CD8-positive, alpha-beta memory T cell (primary cell): ENCODE measurements at regions not wholly inside any gene's neighbourhood (a gene's known extent, or its start where the extent isn't known, plus 50 kb on each side); places are given as distances from the start of the nearest gene placed in this dataset.
"Not testable (repeated sequence)": the region's sequence is repeated elsewhere in the genome, so short reads cannot be mapped to it uniquely, and the experiment has no call there.

Experiments
- CTCF ChIA-PET: fragments of 350-600 bp; sonication (Branson Sonifier 250); formaldehyde crosslinking; loops from one replicate; lab custom pipeline; 2021; ENCODE audit warnings: antibody characterized with exemption; lab: Charles Lee
- POLR2A ChIA-PET: fragments of 350-600 bp; sonication (Branson Sonifier 250); formaldehyde crosslinking; loops from one replicate; lab custom pipeline; 2021; ENCODE audit warnings: antibody characterized with exemption; lab: Charles Lee
- DNase-seq, 5 donors: peaks; one replicate each; pipeline versions ENCODE4 v3.0.0 to v3.0.0-alpha.2; 2020 to 2022; ENCODE audit warnings: mixed read lengths in 1 of 5
- H3K27ac ChIP-seq: one replicate; pipeline ENCODE4 v1.7.0; 2013; ENCODE audit warnings: low read depth, mild to moderate bottlenecking, low read length, moderate library complexity
- H3K27me3 ChIP-seq: 2 replicates; pipeline ENCODE4 v1.7.0; 2013; ENCODE audit warnings: low read length, mild to moderate bottlenecking; ENCODE audit not compliant: insufficient read depth, poor library complexity, severe bottlenecking
- H3K36me3 ChIP-seq: 2 replicates; pipeline ENCODE4 v1.7.0; 2013; ENCODE audit warnings: mild to moderate bottlenecking, low read length, moderate library complexity; ENCODE audit not compliant: insufficient read depth
- H3K4me1 ChIP-seq: 2 replicates; pipeline ENCODE4 v1.7.0; 2013; ENCODE audit warnings: mild to moderate bottlenecking, low read length, moderate library complexity; ENCODE audit not compliant: insufficient read depth
- H3K4me3 ChIP-seq: 2 replicates; pipeline ENCODE4 v1.7.0; 2013; ENCODE audit warnings: mild to moderate bottlenecking, low read length
- H3K9me3 ChIP-seq: 2 replicates; pipeline ENCODE4 v1.7.0; 2013; ENCODE audit warnings: mild to moderate bottlenecking, low read length
- H3K27ac Mint-ChIP-seq, 8 donors: one replicate each; pipeline ENCODE4 v1.8.0; 2020 to 2021; ENCODE audit warnings: mixed read lengths in 8 of 8, mild to moderate bottlenecking in 6 of 8, inconsistent platforms in 3 of 8, moderate library complexity in 3 of 8
- H3K27me3 Mint-ChIP-seq, 2 donors: one replicate each; pipeline ENCODE4 v1.8.0; 2020 to 2021; ENCODE audit warnings: mixed read lengths in 2 of 2, mild to moderate bottlenecking in 1 of 2, moderate library complexity in 1 of 2
- H3K36me3 Mint-ChIP-seq, 3 donors: one replicate each; pipeline ENCODE4 v1.8.0; 2020 to 2021; ENCODE audit warnings: mixed read lengths in 3 of 3, inconsistent platforms in 1 of 3, mild to moderate bottlenecking in 1 of 3
- H3K4me1 Mint-ChIP-seq, 3 donors: one replicate each; pipeline ENCODE4 v1.8.0; 2020 to 2021; ENCODE audit warnings: mixed read lengths in 3 of 3, inconsistent platforms in 1 of 3, mild to moderate bottlenecking in 1 of 3
- H3K4me3 Mint-ChIP-seq, 7 donors: one replicate each; pipeline ENCODE4 v1.8.0; 2020 to 2021; ENCODE audit warnings: mixed read lengths in 7 of 7, mild to moderate bottlenecking in 6 of 7, moderate library complexity in 4 of 7, inconsistent platforms in 2 of 7
- H3K9me3 Mint-ChIP-seq, 5 donors: one replicate each; pipeline ENCODE4 v1.8.0; 2020 to 2022; ENCODE audit warnings: mixed read lengths in 5 of 5, mild to moderate bottlenecking in 3 of 5, moderate library complexity in 2 of 5, inconsistent platforms in 1 of 5

DNA sequence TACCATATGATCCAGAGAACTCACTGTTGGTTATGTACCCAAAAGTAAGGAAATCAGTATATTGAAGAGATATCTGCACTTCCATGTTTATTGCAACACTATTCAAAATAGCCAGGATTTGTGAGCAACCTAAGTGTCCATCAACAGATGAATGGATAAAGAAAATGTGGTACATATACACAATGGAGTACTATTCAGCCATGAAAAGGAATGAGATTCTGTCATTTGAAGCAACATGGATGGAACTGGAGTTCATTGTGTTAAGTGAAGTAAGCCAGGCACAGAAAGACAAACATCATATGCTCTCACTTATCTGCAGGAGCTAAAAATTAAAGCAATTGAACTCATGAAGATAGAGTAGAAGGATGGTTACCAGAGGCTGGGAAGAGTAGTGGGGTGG is 510.5 kb downstream of the KLHL13 start:
- H3K4me3 ChIP-seq, H3K36me3 ChIP-seq, DNase-seq, H3K27ac Mint-ChIP-seq, H3K27me3 ChIP-seq, H3K36me3 Mint-ChIP-seq, H3K4me3 Mint-ChIP-seq, POLR2A ChIA-PET, H3K27ac ChIP-seq, H3K4me1 ChIP-seq, H3K4me1 Mint-ChIP-seq, CTCF ChIA-PET, H3K27me3 Mint-ChIP-seq, H3K9me3 ChIP-seq: not testable (repeated sequence)
- H3K9me3 Mint-ChIP-seq, result peaks cover 0 to 16% (median 12%) of the 10 kb centered on the region in 5 donors

DNA sequence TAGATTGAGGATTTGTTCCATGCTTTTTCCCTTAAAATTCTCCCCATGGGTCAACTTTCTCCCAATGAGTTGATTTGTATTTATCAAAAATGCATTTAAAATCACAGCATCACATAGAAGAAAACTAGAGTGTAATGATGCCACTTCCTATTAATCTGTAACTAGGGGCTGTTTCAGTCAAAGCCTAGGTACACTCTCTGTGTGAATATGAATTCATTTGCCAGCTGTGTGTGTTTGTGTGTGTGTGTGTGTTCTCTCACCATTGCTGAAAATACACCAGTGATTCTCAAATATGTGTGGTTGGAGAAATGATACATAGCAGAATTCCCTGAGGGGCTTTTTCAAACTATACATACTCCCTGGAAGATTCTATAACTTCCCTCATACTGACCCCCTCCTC is 546.5 kb downstream of the KLHL13 start:
- CTCF ChIA-PET, result no interaction called here
- Histone ChIP-seq H3K4me1 (no peaks in the 10 kb centered on the region), H3K36me3 (no peaks in the 10 kb centered on the region), H3K9me3 (no peaks in the 10 kb centered on the region), H3K27me3 (no peaks in the 10 kb centered on the region), H3K4me3 (no peak overlapping the region), H3K27ac (no peak overlapping the region)
- peaks cover 0 to under 1% of the 10 kb centered on the region in 2 donors for H3K27me3 Mint-ChIP-seq
- H3K4me3 Mint-ChIP-seq, result no peak overlapping the region
- H3K36me3 Mint-ChIP-seq, result no peaks in the 10 kb centered on the region
- POLR2A ChIA-PET, result no interaction called here
- no peaks in the 10 kb centered on the region for H3K4me1 Mint-ChIP-seq
- H3K27ac Mint-ChIP-seq, result no peak overlapping the region
- peaks cover 4 to 18% (median 14%) of the 10 kb centered on the region in 5 donors for H3K9me3 Mint-ChIP-seq
- DNase-seq, result no peak

DNA sequence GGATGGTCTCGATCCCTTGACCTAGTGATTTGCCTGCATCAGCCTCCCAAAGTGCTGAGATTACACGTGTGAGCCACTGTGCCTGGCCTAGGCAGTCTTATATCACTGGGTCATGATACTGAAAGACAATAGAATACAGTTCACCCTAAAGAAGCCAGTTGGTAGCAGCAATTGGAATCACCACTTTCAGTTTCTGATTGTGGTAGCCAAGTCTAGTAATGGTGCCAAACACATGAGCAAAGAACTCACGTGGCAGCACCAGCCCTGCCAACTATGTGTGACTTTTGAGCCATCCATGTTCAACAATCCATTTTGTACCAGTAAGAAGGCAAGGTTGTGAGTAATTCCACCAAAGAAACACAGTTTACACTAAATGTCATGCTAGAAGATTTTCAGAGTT is 548.4 kb downstream of the KLHL13 start:
- no peaks in the 10 kb centered on the region for H3K36me3 ChIP-seq
- H3K4me3 ChIP-seq, result no peak overlapping the region
- no peak overlapping the region for H3K27ac ChIP-seq
- no peaks in the 10 kb centered on the region for H3K27me3 ChIP-seq
- Mint-ChIP-seq H3K27me3 (no peaks in the 10 kb centered on the region), H3K27ac (no peak overlapping the region), H3K9me3 (peaks cover 8 to 25% (median 21%) of the 10 kb centered on the region in 5 donors), H3K4me1 (no peaks in the 10 kb centered on the region), H3K4me3 (no peak overlapping the region), H3K36me3 (no peaks in the 10 kb centered on the region)
- no peaks in the 10 kb centered on the region for H3K9me3 ChIP-seq
- ChIA-PET CTCF (no interaction called here), POLR2A (no interaction called here)
- no peaks in the 10 kb centered on the region for H3K4me1 ChIP-seq
- no peak for DNase-seq

DNA sequence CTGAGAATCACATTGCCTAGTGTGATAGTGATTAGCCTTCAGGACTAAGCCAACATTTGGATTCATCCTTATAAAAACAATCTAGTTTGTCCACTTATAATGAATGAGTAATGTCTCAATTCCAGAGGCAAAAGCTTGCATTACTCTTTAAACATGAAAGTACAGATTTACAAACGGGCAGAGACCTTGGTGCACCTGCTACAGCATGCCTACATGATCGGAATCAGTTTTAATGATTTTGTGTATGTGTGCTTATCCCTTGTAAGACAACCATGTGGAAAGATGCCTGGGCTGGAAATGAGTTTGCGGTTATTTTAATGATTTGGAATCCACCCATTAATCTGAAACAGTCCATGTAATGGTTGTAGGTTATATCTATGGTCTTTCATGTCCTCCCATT is 572.7 kb downstream of the KLHL13 start:
- Mint-ChIP-seq H3K4me1 (no peaks in the 10 kb centered on the region), H3K4me3 (no peak overlapping the region), H3K27ac (no peak overlapping the region), H3K9me3 (peaks cover 2 to 9% (median 3%) of the 10 kb centered on the region in 5 donors), H3K27me3 (peaks cover 0 to 4% of the 10 kb centered on the region in 2 donors), H3K36me3 (no peaks in the 10 kb centered on the region)
- Histone ChIP-seq H3K27ac (no peak overlapping the region), H3K4me3 (no peak overlapping the region), H3K9me3 (no peaks in the 10 kb centered on the region), H3K4me1 (no peaks in the 10 kb centered on the region), H3K36me3 (no peaks in the 10 kb centered on the region), H3K27me3 (no peaks in the 10 kb centered on the region)
- POLR2A ChIA-PET, result no interaction called here
- DNase-seq, result no peak
- CTCF ChIA-PET, result no interaction called here

DNA sequence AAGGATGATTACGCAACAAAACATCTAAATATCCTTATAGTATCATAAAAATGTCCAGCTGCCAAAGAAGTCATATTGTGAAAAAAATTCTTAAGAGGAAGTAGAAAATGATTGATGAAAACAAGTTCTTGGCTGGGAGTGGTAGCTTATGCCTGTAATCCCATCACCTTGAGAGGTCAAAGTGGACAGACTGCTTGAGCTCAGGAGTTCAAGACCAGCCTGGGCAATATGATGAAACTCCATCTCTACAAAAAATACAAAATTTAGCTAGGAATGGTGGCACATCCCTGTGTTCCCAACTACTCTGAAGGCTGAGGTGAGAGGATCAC is 577.6 kb downstream of the KLHL13 start:
- H3K4me1 Mint-ChIP-seq, result no peaks in the 10 kb centered on the region
- H3K36me3 Mint-ChIP-seq, result no peaks in the 10 kb centered on the region
- H3K9me3 ChIP-seq, result no peaks in the 10 kb centered on the region
- DNase-seq, result no peak
- ChIA-PET POLR2A (no interaction called here), CTCF (no interaction called here)
- no peaks in the 10 kb centered on the region for H3K36me3 ChIP-seq
- peaks cover 0 to 6% (median 2%) of the 10 kb centered on the region in 5 donors for H3K9me3 Mint-ChIP-seq
- no peak overlapping the region for H3K27ac ChIP-seq
- H3K27me3 ChIP-seq, result no peaks in the 10 kb centered on the region
- H3K4me3 ChIP-seq, result no peak overlapping the region
- no peak overlapping the region for H3K4me3 Mint-ChIP-seq
- peaks cover 0 to 2% of the 10 kb centered on the region in 2 donors for H3K27me3 Mint-ChIP-seq
- H3K27ac Mint-ChIP-seq, result no peak overlapping the region
- no peaks in the 10 kb centered on the region for H3K4me1 ChIP-seq

DNA sequence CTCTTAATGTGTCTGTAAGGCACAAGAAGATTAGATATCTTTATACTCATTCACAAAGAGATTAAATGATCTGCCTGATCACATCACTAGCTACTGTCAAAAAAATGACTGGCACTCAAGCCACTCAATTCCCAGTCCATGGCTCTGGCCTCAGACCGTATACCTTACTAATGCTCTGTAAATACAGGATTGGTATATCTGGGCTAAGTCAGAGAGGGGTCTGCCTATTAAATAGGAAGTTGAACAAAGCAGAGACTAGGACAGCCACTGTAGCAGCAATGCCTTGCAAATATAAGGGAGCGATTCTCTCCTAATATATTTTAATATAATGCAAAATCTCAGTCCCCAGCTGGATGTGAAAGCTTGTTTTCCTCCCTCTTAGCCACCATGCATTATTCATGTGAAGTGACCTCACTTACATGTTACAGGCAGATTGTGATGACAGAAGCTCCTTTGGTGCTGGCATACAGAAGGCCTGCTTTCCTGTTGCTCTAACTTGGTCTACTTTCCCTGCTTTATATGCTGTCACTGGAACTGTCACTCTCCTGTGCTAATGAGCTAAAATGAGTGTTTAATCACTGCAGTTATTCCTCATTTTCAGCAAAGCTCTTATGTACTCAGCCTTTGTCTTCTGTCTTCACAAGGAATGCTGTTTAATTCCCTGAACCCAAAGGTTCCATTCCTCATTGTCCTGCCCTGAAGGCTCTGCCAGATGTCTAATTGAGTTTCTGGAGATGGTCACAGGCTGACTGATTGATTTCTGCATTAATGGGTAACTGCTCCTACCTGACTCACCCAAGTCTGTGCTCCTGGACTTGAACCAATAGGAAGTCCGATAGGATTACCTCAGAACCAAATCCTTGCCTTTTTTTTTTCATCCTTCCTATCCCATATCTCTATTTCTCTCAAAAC is 578.2 kb downstream of the KLHL13 start:
- DNase-seq, result no peak
- no peaks in the 10 kb centered on the region for H3K27me3 ChIP-seq
- Mint-ChIP-seq H3K27ac (no peak overlapping the region), H3K4me1 (no peaks in the 10 kb centered on the region), H3K36me3 (no peaks in the 10 kb centered on the region), H3K9me3 (peaks cover under 1 to 6% (median 2%) of the 10 kb centered on the region in 5 donors), H3K4me3 (no peak overlapping the region), H3K27me3 (peaks cover 0 to 2% of the 10 kb centered on the region in 2 donors)
- no peak overlapping the region for H3K27ac ChIP-seq
- ChIA-PET POLR2A (no interaction called here), CTCF (no interaction called here)
- H3K36me3 ChIP-seq, result no peaks in the 10 kb centered on the region
- no peaks in the 10 kb centered on the region for H3K4me1 ChIP-seq
- H3K9me3 ChIP-seq, result no peaks in the 10 kb centered on the region
- no peak overlapping the region for H3K4me3 ChIP-seq

DNA sequence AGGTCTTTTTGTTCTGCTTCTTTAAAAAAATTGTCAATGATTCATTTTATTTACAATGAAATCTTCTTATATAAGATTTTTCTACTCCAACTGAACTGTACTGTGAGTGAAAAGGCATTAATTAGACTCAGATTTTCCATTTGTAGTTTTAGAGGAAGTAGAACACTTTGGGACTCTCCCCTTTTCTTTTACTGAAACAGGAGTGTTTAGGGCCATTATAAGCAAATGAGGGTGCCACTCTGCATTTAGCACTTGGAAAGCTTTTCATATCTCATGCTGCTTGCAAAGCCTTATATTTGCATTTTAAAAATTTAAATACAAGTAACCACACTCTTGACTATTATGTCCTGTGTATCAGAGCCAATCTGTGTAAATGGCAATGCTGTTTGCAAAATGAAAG is 584.3 kb downstream of the KLHL13 start:
- ChIA-PET CTCF (no interaction called here), POLR2A (no interaction called here)
- Mint-ChIP-seq H3K27ac (no peak overlapping the region), H3K9me3 (peaks cover 0 to 4% (median 0%) of the 10 kb centered on the region in 5 donors), H3K4me3 (no peak overlapping the region), H3K27me3 (no peaks in the 10 kb centered on the region), H3K36me3 (no peaks in the 10 kb centered on the region), H3K4me1 (no peaks in the 10 kb centered on the region)
- Histone ChIP-seq H3K4me3 (no peak overlapping the region), H3K27ac (no peak overlapping the region), H3K9me3 (no peaks in the 10 kb centered on the region), H3K27me3 (no peaks in the 10 kb centered on the region), H3K4me1 (no peaks in the 10 kb centered on the region), H3K36me3 (no peaks in the 10 kb centered on the region)
- no peak for DNase-seq

DNA sequence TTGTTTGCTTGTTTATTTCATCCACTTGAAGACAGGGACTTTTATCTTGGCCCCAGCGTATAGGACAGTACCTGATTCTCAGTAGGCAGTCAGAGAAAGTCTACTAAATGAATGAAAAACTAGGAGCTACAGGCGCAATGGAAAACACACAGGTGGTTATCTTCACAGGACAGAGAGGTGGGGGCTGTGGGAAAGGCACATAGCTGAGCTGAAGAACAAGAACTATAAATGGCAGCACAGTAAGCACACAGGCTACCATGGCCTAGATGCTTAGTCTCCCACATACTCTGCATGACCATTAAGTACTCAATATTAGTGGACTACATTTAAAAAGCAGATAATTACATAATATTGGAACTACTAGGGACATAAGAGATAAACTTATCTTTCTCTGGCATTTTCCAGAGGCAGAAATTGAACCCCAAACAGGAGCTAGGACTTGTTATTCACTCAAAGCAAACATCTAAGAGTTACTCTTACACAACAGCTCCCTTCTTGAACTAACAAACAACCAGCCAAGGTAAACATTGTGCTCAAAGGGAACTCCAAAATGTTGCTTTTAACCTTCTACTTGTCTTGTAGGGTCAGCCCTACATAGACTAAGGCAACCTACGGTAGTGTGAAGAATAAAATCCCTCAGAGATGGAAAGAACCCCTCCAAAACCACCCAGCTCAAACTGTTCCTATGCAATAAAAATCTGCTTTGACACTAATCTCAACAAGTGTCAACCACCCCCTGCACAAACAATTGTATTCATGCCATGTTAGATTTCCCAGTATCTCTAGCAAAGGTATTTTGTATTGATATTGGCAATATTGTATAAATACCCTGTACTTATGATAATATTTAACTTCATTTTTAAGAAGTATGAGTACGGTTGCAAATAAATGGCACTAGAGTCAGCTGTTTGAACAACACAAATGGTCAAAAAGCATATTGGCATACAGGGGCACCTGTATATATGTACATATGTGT is 593.6 kb downstream of the KLHL13 start:
- H3K36me3 Mint-ChIP-seq, result no peaks in the 10 kb centered on the region
- POLR2A ChIA-PET, result no interaction called here
- Histone ChIP-seq H3K4me1 (no peaks in the 10 kb centered on the region), H3K36me3 (no peaks in the 10 kb centered on the region), H3K9me3 (no peaks in the 10 kb centered on the region), H3K27me3 (no peaks in the 10 kb centered on the region), H3K4me3 (no peak overlapping the region), H3K27ac (no peak overlapping the region)
- H3K27me3 Mint-ChIP-seq, result peaks cover 0 to 2% of the 10 kb centered on the region in 2 donors
- no peak overlapping the region for H3K4me3 Mint-ChIP-seq
- CTCF ChIA-PET, result no interaction called here
- peaks cover 0 to 2% (median 0%) of the 10 kb centered on the region in 5 donors for H3K9me3 Mint-ChIP-seq
- no peaks in the 10 kb centered on the region for H3K4me1 Mint-ChIP-seq
- no peak for DNase-seq
- no peak overlapping the region for H3K27ac Mint-ChIP-seq
